Jurkat, Clone E6-1 (cell line): ENCODE measurements at regions not wholly inside any gene's neighbourhood (a gene's known extent, or its start where the extent isn't known, plus 50 kb on each side); places are given as distances from the start of the nearest gene placed in this dataset.
"Not testable (repeated sequence)": the region's sequence is repeated elsewhere in the genome, so short reads cannot be mapped to it uniquely, and the experiment has no call there.

Experiments used
- DNase-seq: peaks from one replicate; pipeline ENCODE4 v3.0.0-alpha.2; 2011; ENCODE audit warnings: low read depth, low spot score
- H3K4me3 ChIP-seq: 2 replicates; pipeline ENCODE4 v1.5.1; 2011; ENCODE audit warnings: mild to moderate bottlenecking, low read length, control low read depth, moderate library complexity

GRCh38 chr3:147090461-147090860 lies 315.9 kb downstream of the ZIC4 start:
- no peak for DNase-seq
- H3K4me3 ChIP-seq: no peak overlapping the region

DNA sequence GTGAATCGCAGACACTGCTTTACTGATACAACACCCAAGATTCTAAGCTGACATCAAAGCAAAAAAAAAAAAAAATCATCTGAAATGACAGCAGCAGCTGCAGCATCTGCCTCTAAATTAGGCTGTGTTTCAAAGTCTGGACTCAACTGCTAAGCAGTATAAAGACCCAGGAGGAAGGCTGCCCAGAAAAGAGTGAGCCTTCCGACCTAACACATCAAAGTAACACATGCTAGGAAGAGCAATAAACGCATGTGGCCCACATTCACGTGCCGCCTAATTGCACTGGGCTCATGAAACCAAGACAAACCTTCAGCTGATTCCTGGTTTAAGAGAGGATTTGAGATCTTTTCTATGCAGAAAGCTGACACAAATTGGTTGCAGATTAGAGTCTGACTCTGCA lies 317.1 kb downstream of the ZIC4 start:
- no peak overlapping the region for H3K4me3 ChIP-seq
- DNase-seq: no peak

- not testable (repeated sequence) for H3K4me3 ChIP-seq, DNase-seq
Observed at GRCh38 chr3:147059500-147059899, 346.8 kb downstream of the ZIC4 start.

GRCh38 chr3:147049821-147050220 lies 356.5 kb downstream of the ZIC4 start:
- H3K4me3 ChIP-seq: no peak overlapping the region
- no peak for DNase-seq

DNA sequence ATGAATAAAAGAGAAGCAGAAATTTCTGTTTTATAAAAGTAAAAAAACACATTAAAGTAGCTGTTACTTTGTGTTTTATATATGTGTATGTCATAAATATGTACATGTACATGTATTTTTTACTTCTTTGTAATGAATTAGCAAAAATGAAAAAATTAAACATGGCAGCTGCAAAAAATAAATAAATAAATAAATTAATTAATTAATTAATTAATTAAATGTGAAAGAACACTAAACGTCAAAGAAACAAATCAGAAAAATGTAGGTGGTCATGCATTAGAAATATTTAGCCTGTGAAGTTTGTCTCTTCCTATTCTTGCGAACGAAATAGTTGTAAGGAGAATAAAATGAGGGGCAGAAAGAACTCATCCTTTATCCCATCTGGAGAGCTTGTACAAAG lies 357.0 kb downstream of the ZIC4 start:
- DNase-seq: no peak
- no peak overlapping the region for H3K4me3 ChIP-seq

- no peak for DNase-seq
- H3K4me3 ChIP-seq: no peak overlapping the region
Observed at GRCh38 chr3:147046916-147047315, 359.4 kb downstream of the ZIC4 start.

DNA sequence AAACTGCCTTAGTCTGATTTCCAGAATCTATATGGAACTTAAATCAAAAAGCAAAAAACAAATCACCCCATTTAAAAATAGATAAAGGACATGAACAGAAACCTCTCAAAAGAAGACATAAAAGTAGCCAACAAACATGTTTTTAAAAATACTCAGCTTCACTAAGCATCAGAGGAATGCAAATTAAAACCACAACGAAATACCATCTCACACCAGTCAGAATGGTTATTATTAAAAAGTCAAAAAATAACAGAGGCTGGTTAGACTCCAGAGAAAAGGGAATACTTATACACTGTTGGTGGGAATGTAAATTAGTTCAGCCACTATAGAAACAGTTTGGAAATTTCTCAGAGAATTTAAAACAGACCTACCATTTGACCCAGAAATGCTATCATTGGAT lies 367.9 kb downstream of the ZIC4 start:
- no peak for DNase-seq
- no peak overlapping the region for H3K4me3 ChIP-seq

DNA sequence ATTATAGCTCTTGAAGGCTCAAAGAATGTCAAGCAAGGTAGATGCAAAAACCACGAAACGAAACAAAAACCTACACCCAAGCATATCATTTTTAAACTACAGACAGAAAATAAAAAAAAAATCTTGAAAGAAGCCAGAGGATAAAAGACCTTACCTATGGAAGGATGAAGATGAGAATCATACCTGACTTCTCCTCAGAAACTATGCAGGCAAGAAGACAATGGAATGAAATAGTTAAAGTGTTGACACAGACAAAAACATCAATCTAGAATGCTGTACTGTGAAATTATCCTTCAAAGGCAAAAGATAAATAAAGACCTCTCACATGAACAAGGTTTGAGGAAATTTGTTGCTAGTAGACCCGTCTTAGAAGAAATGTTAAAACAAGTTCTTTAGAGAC lies 372.0 kb downstream of the ZIC4 start:
- no peak overlapping the region for H3K4me3 ChIP-seq
- DNase-seq: no peak

- no peak overlapping the region for H3K4me3 ChIP-seq
- DNase-seq: no peak
Observed at GRCh38 chr3:147030274-147030673, 376.1 kb downstream of the ZIC4 start.

- no peak overlapping the region for H3K4me3 ChIP-seq
- DNase-seq: no peak
Observed at GRCh38 chr3:147015334-147015733, 391.0 kb downstream of the ZIC4 start.

DNA sequence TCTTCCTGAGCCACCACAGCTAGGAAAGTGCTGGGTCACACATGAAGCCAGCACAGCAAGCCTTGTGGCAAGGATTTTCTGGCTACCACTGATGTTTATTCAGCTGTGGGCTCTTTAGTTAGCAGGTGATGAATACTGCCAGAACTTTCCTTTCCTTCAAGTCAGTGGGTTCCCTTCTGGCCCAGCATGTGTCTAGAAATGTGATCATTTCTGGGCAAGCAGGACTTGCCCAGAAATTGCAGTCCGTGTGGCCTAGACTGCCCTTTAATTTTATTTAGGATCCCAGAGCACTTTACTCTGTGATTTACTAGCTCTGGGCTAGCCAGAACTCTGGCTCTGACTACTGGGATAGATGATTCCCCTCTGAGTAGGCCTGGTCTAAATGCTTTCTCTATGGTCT lies 397.5 kb downstream of the ZIC4 start:
- H3K4me3 ChIP-seq: no peak overlapping the region
- DNase-seq: no peak

- no peak overlapping the region for H3K4me3 ChIP-seq
- no peak for DNase-seq
Observed at GRCh38 chr3:147008458-147008857, 397.9 kb downstream of the ZIC4 start.

DNA sequence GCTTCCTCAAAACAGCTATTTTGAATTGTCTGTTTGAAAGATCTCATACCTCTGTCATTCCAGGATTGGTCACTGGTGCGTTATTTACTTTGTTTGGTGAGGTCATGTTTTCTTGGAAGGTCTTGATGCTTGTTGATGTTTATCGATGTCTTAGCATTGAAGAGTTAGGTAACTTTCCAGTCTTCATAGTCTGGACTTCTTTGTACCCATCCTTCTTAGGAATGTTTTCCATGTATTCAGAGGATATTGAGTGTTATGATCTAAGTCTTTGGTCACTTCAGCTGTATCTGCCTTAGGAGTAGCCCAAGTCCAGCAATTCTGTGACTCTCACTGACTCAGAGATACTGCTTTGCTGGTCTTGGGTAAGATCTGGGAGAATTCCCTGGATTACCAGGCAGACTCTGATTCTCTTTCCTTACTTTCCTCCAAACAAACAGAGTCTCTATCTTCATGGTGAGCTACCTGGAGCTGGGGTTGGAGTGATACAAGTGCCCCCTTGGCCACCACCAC lies 398.6 kb downstream of the ZIC4 start:
- no peak for DNase-seq
- no peak overlapping the region for H3K4me3 ChIP-seq

DNA sequence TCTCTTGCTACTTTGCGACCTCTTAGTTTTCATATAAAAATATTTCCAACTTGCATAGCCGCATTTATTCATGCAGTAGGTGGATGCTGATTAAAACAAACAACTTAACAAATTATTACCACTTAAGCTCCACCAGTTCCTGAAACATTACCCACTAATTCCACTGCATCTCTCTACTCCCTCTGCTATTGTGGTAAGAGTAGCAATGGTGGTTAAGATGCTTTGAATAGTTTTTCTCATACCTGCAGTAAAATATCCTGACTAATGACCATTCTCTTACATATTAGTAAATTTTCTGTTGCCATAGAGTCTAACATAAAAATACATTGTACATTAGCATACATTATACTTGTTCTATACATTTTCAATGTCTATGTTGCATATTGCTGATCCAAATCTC lies 397.6 kb upstream of the PLSCR5 start:
- no peak for DNase-seq
- H3K4me3 ChIP-seq: no peak overlapping the region

DNA sequence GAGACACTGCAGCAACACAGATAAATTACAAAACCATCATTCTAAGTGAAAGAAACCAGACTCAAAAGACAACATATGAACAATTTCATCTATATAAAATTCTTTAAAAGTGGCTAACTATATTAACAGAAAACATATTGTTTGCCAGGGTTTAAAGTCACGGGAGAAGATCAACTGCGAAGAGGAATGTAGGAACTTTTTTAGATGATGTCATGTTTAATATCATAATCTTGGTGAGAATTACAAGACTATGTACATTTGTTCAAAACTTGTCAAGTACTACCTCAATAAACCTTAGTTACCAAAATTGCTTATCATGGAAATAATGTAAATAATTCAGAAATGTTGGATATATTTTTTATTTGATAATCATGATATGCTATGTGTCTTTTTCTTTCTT lies 395.1 kb upstream of the PLSCR5 start:
- no peak for DNase-seq
- no peak overlapping the region for H3K4me3 ChIP-seq

DNA sequence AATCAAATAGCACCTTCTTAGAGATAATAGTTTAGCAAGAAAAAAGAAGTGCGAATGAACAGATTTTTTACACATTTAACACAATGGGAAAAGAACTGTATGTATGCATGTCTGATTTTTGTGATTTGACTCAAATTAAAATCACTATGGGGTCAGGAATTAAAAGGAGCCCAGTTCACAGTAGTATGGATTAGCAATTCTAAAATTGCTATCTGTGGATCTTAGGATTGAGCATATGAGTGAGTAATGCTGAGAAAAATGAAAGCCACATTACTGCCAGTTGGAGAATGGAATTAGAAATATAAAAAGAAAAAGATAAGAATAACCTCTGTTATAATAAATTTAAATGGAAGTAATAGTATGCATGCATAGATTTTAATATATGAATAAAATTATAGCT lies 386.8 kb upstream of the PLSCR5 start:
- no peak overlapping the region for H3K4me3 ChIP-seq
- DNase-seq: no peak

DNA sequence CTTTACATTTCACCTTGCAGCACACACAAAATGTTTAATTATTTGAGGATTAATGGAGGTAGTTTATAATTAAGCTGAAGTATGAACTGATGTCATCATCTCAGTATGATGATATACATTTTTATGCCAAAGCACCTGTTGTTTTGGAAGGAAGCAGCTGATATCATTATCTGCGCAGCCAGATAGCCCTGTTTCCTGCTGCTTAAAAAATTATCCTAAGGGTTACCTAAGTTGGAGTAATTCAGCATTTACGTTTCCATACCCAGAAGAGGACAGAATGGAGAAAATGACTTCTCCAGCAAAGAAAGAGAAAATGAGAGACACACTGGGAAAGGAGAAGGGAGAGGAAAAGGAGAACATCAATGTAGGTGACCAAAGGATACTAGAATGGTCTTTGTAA lies 370.3 kb upstream of the PLSCR5 start:
- no peak overlapping the region for H3K4me3 ChIP-seq
- DNase-seq: no peak

DNA sequence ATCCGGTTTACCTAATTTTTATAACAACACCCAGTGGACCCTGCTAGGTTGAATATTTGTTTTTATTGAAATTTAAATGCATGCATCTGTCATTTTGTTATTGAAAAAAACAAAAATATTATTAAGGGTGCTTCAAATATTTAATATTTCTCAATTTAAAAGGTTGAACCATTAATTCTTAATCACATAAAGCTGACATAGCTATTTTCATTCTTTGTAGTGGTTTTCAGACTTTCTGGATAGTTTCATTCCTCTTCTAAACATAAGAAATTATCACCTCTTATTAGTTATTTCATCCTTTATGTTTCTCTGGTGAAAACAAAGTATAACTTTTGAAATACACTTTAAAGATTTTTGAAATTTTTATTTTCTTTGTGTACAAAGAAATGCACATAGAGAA lies 369.9 kb upstream of the PLSCR5 start:
- H3K4me3 ChIP-seq: no peak overlapping the region

GRCh38 chr3:146974001-146974400 lies 368.9 kb upstream of the PLSCR5 start:
- no peak overlapping the region for H3K4me3 ChIP-seq
- DNase-seq: no peak

More for the DNA sequence above, 369.9 kb upstream of the PLSCR5 start:
- DNase-seq: no peak

DNA sequence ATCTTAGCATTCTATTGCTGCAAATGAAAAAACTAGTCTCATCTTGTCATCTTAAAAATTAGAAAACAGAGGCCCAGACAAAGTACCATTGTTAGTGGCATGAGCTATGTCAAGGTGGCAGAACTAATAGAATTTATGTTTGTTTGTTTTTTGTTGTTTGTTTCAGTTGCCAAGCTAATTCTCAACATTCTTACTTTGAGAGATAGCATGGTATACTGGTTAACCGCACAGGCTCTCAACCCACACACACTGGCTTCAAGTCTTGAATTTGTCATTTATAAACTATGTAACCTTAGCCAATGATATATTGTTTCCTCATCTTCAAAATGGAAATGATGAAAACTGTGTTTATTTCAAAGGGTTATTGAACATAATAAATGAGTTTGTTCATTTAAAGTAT lies 367.6 kb upstream of the PLSCR5 start:
- no peak overlapping the region for H3K4me3 ChIP-seq
- no peak for DNase-seq

DNA sequence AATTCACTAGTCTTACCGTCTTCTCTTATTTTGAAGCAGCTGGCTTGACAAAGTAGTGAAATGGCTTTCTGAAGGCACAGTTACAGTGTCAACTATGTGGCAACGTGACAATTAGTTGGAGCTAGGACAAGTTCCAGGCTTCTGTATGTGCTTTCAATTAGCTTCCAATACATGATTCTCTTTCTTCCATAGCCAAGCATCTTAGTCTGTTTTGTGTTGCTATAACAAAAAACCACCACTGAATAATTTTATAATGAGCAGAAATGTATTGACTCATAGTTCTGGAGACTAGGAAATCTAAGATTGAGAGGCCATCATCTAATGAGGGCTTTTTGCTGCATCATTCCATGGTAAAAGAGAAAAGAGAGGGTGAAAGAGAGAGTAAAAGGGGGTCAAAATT lies 365.1 kb upstream of the PLSCR5 start:
- H3K4me3 ChIP-seq: no peak overlapping the region
- no peak for DNase-seq

GRCh38 chr3:146969356-146969755 lies 364.2 kb upstream of the PLSCR5 start:
- H3K4me3 ChIP-seq: no peak overlapping the region
- DNase-seq: no peak
